ENCODE measurements at regions not wholly inside any gene's neighbourhood (a gene's known extent, or its start where the extent isn't known, plus 50 kb on each side); places are given as distances from the start of the nearest gene placed in this dataset.
"Not testable (repeated sequence)": the region's sequence is repeated elsewhere in the genome, so short reads cannot be mapped to it uniquely, and the experiment has no call there.

DNA sequence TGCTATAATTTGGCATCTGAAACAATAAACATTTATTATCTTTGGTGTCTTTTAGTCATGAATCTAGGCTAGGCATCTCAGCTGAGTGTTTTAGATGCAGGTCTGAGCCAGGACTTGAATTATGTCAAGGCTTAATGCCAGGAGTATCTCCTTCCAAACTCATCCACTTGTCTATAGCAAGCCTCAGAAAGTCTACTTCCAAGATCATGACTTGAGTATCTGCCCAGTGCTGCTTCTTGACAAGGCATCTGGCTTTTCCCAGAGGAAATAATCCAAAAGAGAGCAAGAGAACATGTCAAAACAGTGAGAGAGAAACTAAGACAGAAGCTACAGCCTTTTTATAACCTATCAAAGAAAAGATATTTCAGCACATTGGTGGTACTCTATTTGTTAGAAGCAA, 1052.1 kb upstream of the PCDH10 start:
- peak; percentile 18 to 56 for DNase-seq

DNA sequence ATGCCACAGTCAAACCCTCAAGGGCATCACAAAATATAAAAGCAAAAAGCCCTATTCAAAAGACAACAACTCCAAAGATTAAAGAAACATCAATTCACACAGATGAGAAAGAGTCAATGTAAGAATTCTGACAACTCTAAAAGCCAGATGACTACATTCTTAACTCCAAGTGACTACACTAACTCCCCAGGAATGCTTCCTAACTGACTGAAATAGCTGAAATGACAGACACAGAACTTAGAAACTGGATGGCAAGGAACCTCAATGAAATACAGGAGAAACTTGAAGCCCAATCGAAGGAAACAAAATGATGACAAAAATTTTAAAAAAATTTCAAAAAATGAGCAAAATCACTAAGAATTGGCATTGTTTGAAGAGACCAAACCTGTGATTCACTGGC, 1047.6 kb upstream of the PCDH10 start:
- no peak for DNase-seq

DNA sequence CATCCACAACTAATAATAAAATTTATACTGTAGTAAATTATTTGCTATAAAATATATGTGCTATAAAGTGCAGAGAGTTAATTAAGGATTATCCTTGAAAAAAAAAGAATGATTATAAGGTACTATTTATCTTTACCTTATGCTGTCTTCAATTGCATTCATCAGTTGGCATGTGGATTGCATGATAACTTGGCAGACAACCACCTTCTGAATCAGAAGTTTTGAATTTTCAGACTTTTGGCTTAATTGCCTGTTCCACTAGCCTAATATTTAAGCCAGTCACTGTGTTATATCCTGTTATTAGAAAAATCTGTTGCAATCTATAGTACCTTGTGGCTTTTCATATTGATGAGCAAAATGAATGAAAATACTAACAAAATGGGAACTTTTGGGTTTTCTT, 1040.3 kb upstream of the PCDH10 start:
- DNase-seq, result peak in 1 of 2 experiments; percentile 37

DNA sequence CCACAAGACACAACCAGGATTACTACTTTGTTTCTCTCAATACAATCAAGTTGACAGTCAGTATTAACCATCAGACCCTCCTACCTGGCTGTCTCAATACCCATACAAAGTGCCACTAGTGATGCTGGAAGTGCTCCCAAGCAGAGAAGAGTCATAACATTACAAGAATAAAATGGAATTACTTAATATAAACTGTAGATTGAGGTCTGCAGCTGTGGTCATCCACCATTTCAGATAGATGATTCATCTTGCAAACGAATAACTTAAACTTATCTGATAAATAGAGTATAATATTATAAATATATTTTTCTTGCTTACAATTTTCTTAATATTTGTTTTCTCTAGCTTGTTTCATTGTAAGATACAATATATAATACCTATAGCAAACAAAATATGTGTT, 1034.2 kb upstream of the PCDH10 start:
- no peak for DNase-seq

DNA sequence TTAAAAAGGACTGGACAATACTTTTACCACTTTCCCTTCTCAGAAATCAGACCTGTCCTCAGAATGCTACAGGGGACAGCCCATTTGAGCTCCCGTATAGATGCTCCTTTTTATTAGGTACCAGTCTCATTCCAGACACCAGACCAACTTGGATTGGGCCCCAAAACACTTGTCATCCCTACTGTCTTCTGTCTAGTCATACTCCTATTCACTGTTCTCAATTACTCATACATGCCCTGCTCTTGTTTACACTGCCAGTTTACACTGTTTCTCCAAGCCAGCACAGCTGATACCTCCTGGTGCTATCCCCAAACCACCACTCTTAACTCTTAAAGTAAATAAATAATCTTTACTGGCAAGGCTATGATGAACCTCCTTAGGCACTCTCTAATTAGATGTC, 1026.4 kb upstream of the PCDH10 start:
- not testable (repeated sequence) for DNase-seq

DNA sequence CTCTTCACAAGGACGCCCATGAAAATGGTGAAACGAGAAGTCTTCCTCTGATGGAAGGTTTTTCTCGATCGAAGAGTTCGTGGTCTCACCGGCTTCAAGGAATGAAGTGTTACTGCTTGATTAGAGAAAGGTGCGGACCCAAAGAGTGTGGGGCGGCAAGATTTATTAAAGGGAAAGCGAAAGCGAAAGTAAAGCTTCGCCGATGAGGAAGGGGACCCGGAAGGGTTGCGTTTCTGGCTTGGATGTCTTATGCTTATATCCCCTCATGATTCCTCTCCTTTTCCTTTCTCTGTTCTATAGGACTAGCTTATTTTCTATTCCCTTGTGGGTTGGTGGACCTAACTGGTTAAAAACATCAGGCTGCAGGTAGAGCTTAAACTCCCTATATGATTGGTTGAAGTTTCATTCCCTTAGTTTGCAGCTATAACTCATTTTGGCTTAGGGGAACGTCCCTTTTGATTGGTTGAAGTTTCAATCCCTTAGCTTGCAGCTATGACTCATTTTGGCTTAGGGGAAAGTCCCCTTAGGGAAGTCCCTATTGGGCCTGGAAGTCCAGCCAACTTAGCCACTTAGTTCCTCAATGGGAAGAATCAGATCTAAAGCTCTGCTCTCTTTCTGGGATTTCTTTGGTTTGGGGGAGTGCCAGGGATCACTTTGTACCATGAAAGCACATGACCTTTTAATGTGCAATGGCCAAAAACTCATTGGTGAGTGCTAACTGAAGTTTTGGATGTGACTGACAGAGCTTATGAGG, 1025.0 kb upstream of the PCDH10 start:
- no peak for DNase-seq

DNA sequence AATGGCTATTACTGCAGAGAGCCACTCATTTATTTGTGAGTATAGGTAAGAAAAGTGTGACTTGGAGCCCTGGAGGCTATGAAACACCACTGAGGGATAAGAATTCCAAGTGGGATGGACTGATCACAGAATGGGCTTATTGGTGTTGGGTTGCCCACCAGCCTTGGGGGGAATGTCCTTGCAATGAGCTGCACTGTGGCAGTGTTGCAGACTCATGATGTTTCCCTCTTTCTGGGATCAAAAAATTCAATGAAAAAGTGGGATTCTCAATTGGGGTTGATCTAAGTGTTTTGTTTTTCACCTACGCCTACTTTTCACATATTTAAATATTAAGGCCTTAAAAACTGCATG, 1024.5 kb upstream of the PCDH10 start:
- no peak for DNase-seq

DNA sequence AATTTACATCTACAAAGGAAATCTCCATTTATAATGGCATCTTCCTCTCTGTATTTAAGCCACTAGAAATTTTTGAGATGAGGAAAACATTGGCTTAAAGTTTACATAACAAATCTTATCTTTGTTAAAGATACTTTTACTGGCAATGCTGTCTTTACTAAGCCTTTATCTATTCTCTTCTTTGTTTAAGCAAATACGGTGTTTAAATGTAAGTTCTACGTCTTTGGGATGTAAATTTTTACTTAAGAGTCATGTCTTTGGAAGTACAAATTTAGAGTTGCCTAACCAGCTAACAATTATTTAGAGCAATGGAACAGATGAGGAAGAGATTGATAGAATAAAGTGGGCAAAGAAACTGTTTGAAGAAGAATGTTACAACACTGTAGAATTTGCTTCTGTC, 1024.0 kb upstream of the PCDH10 start:
- DNase-seq, result no peak

DNA sequence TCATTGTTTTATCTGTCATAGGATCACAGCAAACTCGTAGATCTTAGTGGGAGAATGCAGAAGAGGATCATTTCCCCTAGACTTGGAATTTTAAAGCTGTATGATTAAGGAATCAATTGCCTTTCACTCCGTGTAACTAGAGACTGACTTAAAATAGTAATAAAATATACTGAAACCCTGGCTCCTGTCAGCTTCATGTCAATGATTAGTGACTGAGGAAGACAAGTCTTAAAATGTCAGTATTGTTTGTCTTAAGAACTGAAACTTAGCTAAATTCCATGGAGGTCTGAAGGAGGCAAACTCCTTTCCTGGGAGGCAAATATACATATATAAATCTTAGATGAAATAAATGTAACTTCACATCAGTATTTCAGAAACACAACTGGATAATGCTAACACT, 1016.7 kb upstream of the PCDH10 start:
- DNase-seq, result no peak

DNA sequence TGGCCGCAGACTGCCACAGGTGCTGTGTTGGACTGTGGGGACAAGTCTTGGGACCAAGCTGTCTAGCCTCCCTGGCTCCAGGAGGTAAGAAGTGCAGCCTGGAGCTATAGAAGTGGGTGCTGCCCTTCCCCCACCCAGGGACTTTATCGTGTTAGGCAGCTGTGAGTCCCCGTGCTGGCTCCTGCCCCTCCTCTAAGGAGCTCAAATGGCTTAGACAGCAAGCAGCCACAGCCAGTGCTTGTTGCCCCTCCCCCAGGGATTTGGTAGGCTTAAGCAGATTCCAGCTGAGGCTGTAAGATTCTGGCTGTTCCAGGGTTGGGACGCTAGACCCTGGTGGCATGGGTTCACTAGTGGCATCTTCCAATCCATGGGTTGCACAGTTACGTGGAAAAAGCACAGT, 979.4 kb upstream of the PCDH10 start:
- no peak for DNase-seq

DNA sequence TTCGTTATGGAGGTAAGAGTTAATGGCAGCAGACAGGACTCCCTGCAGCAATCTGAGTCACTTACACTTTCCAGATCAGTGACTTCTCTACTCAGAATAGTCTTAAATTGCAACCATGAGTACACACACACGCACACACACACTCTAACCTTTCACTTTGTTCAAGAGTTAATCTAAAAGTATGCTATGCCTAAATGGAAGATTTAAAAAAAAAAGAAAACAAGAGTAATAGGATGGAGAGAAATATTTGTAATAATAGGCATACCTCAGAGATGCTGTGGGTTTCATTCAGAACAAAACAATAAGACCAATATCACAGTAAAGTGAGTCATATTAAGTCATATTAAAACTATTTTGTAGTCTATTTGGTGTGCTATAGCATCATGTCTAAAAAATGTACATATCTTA, 969.1 kb upstream of the PCDH10 start:
- no peak for DNase-seq

DNA sequence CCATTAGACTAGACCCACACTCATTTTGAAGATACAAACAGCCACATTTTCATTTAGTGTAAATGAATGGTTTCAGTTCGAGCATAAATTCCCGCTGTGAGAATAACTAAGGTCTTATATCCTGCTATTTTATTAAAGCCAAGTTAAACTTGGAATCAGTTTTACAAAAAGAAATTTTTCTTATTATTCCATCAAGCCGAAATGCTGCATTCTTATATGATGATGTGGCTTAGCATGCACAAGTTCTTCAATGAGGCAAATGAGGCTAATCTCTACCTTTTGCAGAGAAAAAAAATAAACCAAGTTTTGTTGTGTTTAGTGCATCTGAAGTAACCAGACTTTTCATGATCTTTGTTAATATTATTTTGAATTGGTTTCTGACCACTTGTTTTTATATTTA, 953.9 kb upstream of the PCDH10 start:
- DNase-seq, result no peak

DNA sequence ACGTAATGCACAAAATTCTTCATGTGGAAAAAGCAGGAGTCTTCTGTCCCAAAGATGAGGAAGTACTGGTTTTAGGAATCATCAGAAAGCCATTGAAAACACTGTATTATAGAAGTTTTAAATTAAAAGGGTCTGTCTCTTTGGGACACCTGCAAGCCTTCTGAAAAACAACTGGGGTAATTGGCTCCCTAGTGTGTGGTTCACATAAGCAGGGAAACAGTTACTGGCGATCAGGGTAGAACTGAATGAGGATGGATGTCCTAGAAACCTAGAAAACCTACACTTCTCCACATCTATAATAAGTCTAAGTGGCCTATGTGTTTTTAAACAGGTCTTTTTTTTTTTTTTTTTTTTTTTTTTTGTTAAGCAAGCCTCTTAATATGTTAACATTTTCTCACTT, 945.5 kb upstream of the PCDH10 start:
- no peak for DNase-seq

DNA sequence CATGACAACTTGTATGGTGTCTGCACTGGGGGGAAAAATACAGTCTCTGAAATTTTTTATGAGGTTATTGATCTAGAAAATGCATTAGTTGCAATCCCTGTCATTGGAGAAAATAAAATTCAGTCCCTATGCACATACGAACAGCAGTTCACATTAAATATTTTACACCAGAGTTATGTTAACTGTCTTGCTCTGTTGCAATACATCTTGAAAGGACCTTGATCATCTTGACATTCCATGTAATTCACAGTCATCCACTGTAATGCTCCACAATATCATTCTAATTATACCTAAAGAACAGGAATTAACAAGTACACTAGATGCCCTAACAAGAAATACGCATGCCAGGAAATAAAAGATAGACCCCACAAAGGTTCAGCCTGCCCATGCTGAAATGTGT, 934.6 kb upstream of the PCDH10 start:
- no peak for DNase-seq

DNA sequence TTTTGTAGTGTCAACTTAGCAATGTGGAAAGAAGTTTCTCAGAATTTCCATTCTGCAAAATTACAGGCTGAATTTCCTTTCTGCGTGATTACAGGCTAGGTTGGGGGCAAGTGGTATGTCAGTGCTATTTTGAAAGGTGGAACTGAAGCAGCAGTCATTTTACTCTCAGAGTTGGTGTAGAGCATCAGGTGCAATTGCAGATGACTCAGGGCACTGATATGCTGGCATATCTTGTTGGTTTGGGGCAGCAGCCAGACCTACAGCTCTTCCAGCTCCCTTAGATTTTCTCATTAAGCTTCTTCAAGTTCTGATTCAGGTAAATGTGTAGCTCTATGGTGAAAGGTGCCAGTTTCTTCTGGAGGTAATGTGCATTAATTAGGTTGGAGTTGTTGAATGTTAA, 930.7 kb upstream of the PCDH10 start:
- no peak for DNase-seq

DNA sequence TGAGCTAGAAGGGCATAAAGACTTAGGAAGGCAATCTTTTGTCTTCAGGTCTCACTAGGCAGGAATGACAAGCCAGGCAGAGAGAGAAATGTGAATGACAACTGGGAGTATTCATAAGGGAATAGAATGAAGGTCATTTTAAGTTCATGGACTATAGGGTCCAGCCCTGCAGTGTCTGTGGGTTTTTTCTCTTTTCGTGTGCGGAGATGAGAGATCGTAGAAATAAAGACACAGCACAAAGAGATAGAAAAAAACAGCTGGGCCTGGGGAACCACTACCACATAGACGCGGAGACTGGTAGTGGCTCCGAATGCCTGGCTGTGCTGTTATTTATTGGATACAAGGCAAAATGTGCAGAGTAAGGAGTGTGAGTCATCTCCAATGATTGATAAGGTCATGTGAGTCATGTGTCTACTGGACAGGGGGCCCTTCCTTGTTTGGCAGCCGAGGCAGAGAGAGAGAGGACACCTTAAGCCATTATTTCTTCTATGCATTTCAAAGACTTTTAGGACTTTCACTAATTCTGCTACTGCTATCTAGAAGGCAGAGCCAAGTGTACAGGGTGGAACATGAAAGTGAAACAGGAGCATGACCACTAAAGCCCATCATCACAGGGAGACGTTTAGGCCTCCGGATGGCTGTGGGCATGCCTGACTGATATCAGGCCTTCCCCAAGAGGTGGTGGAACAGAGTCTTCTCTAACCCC, 921.8 kb upstream of the PCDH10 start:
- DNase-seq, result no peak

DNA sequence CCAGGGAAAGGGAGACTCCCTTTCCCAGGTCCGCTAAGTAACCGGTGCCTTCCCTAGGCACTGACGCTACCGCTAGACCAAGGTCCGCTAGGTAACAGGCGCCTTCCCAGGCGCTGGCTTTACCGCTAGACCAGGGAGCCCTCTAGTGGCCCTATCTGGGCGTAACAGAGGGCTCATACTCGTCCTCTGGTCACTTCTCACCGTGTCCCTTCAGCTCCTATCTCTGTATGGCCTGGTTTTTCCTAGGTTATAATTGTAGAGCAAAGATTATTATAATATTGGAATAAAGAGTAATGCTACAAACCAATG, 921.3 kb upstream of the PCDH10 start:
- peak; percentile 45 to 80 for DNase-seq

DNA sequence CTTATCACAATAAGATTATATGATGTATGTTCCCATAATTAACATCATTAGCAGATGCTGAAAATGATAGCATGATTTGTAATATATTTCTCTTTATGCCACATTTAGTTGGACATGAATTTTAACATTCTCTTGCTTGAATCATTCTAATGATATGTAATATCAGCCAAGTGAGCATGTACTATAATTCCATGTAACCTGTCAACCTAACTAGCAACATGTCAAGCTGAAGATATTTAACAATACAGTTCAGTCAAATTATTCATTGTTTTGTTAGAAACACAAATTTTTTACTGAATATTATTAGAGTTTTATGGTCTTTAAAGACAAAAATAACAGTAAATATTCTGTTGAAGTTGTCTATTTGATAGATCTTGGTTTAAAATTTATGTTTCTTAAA, 920.4 kb upstream of the PCDH10 start:
- DNase-seq, result no peak

DNA sequence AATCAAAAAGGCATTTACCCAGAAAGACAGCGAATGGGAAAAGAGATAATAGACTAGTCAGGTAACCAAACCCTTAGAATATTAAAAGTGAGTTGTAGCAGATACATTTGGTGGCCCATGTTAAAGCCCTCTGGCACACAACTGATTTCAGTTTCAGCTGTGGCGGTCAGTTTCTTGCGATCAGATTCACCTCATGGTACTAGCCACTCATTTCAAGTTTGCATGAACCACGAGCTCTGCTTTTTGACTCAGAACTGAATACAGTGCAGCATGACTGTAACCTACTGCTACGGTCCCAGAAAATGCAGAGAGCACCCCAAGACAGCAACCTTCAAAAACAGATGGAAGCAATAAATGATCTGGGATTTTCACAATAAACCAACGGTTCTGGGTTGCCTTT, 919.1 kb upstream of the PCDH10 start:
- DNase-seq, result no peak

DNA sequence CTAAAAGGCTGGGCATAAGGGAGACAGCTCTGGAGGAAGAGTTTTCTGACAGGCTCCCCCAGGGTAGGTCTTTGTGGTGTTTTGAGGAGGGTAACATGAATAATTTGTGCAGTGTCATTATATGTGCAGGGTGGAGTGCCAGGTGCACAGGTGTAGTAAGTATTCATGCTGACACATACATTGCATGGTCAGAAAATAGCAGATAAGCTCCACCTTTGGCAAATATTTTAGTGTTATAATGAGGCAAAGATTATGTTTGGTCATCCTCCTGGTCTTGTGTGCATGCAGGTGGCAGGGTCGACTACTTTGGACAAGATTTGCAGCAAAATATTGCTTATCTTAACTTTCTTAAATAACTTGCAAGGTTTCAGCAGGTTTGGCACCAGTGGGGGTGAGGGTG, 910.4 kb upstream of the PCDH10 start:
- DNase-seq, result no peak

DNA sequence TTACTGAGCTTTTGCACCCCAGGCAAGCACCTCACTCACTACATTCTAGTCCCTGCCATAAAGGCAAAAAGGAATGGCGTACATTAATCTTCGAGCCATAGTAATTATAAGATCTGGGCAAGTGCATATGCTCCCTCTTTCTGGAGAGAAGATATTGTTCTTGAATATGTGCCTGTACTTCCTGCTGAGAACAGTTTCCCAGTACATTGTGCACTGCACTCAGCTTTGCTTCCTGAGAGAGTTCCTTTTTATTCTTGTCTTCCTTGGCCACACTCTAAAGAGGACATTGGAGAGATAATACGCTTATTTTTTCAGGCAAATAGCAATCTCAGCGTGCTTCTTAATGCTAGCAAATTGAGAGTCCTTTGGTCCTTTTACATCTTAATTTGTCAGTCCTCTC, 909.0 kb upstream of the PCDH10 start:
- no peak for DNase-seq

DNA sequence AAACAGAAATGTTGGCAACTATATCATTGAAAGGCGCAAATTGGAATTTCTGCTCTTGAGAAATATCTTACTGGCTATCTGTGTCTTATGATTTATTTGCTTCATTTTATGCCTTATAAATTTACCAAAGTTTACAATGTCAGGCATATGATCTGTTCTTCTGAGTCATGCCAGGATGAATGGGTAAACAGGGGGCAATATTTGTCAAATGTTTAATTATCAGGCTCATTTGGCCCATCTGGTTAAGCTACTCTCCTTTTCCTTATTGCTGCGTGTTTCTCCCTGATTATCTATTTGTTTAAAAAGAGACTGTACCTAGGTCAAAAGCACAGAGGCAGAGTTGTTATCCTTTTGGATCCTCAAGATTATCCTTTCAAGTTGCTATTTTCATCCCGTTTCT, 903.8 kb upstream of the PCDH10 start:
- DNase-seq, result no peak

DNA sequence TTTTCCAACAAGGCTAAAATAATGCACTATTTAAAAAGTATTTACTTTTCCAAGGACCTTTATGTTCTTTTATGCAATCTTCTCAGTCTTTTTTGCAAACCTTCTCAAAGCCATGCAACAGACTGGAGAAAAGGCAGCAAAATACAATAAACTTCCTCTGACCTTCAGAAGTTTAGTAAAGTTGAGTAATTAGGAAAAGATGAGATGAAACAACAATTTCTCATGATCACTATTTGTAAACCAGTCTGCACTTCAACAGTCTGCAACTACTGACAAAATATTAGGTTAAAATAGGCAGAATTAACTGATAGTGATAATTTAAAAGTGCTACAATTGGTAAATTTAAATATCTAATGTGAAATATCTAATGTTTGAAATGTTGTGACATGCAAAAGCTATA, 884.9 kb upstream of the PCDH10 start:
- DNase-seq, result no peak

DNA sequence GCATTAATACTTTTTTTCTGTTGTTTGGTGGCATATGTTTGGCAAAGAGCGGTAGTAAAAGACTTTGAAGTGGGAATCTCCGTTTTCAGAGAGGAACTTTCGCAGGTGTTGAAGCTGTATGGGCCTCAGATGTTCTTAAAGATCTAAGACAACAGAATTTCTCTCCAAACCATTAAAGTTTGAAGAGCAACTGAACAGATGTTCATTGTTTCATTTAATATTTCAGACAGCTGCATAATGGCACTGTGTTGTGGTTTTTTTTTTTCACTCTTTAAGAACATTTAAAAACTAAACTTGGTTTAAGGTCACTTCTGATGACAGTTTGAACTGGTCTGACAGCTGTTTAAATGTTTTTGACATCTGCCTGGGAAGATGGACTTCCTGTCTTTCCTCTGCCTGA, 882.7 kb upstream of the PCDH10 start:
- no peak for DNase-seq

DNA sequence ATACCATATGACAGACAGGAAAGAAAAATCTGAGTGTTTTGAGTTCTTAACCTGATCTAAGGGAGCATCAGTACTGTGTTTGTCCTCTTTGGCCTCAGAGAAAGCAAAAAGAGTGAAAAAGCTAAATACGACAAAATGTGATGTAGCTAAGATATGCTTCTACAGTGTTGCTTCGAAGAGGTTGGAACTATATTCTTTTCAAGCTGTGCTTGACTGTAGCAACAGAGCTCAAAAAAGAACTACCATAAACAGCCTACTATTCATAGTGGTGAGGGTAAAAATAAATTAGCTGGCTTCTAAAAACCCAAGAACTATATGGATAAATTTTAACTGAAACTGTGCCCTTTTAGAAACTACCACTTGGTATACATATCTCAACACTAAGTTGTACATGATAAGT, 881.8 kb upstream of the PCDH10 start:
- DNase-seq, result no peak
